Jurkat, Clone E6-1 (cell line): ENCODE measurements at regions not wholly inside any gene's neighbourhood (a gene's known extent, or its start where the extent isn't known, plus 50 kb on each side); places are given as distances from the start of the nearest gene placed in this dataset.

Experiments used
- DNase-seq: peaks from one replicate; pipeline ENCODE4 v3.0.0-alpha.2; 2011; ENCODE audit warnings: low read depth, low spot score
- H3K4me3 ChIP-seq: 2 replicates; pipeline ENCODE4 v1.5.1; 2011; ENCODE audit warnings: mild to moderate bottlenecking, low read length, control low read depth, moderate library complexity

DNA sequence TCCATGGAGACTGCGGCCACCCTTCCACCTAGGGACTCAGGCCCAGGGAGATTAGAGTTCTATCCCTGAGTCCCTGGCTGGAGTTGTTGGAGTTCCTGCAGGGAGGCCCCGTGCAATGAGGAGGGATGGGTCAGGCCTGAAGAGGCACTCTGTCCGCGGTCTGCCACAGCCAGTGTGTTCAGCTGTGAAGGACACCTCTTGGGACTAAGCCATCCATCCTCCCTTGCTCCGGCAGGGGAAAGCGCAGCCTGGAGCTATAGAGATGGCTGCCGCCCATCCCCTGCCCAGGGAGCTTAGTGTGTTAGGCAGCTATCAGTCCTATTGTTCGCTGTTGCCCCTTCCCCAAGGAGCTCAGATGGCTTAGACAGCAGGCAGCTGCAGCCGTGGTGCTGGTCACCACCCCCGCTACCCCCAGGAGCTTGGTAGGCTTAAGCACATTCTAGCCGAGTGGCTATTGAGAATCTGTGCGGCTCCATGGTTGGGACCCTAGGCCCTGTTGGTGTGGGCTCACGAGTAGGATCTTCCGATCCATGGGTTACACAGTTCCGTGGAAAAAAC is 141.3 kb downstream of the CYB561 start:
- H3K4me3 ChIP-seq: no peak overlapping the region
- no peak for DNase-seq

DNA sequence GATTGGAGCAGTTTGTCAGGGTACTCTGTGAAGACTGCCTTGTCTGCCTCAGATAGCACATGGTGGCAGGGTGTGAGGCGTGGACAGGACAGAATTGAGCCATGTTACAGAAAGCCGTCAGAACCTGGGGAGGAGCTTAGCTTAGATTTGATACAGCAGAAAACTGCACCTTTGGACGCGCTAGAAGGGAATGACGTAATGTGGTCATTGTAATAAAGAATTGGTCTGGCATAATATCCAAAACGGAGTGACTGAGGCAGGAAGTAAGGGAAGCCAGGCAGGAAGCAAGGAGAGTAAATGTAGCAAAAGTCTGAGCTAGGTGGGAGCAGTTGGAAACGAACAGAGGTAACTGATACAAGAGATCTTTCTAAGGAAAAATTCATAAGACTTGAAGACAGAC is 140.2 kb downstream of the CYB561 start:
- no peak for DNase-seq
- no peak overlapping the region for H3K4me3 ChIP-seq

DNA sequence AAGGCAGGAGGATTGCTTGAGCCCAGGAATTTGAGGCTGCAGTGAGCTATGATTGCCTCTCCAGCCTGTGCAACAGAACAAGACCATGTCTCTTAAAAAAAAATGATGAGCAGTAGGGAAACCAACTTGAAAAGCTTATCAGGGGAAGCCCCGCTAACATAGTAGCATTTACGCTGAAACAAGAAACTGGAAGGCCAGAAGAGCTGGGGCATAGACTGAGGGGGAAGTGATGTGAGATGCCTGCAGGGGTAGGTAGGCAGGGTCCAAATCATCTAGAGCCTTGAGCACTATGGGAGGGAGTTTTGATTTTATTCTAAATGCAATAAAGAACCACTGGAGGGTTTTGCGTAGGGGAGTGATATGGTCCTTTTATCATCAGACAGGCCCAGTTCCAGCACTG is 139.3 kb downstream of the CYB561 start:
- H3K4me3 ChIP-seq: no peak overlapping the region
- no peak for DNase-seq

DNA sequence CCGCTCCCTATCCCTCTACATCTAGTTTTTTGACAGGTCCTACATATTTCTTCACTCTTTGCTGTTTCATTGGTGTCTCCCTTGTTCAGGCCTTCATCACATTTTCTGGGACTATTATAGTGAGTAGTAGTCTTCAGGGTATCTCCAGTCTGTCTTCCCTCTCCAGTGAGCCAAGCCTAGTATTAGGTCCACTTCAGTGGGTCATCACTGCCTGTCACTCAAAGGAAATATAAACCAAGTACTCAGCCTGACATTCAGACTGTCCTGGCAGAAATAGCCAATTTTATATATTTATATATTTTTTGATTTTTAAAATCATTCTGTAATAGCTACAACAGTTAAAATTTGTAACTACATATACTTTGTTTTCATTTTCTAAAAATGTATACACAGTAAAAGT is 137.8 kb downstream of the CYB561 start:
- no peak for DNase-seq
- H3K4me3 ChIP-seq: no peak overlapping the region

DNA sequence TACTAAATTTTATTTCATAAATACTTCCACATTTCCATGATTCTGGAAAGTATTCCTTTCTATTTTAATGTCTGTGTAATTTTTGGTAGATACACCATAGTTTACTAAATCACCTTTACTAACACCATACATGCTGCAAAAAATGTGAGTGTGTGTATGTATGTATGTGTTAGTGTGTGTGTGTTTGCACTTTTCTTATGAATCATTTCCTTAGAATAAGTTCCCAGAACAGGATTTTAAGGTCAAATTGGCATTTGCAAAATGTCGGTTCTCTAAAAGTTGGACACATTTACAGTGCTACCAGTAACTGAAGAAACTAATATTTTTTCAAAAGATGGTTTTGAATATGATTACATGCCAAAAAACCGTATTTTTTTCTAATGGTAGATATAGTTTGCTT is 137.1 kb downstream of the CYB561 start:
- no peak for DNase-seq
- no peak overlapping the region for H3K4me3 ChIP-seq

DNA sequence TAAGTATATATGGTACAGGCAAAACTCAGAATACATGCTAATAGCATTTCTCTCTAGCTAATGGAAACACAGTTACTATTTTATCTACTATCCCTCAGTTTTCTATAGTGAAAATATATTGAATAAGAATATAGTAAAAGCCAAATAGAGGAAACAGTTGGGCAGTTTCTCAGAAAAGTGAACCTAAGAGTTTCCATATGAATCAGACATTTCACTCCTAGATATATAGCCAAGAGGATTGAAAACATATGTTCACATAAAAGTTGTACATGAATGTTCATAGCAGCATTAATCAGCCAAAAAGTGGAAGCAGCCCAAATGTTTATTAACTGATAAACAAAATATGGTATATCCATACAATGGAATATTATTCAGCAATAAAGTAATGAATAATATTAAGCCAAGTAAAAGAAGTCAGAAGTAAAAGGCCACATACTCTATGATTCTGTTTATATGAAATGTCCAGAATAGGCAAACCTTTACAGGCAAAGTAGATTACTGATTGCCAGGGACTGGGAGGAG is 134.6 kb downstream of the CYB561 start:
- H3K4me3 ChIP-seq: no peak overlapping the region
- DNase-seq: no peak

DNA sequence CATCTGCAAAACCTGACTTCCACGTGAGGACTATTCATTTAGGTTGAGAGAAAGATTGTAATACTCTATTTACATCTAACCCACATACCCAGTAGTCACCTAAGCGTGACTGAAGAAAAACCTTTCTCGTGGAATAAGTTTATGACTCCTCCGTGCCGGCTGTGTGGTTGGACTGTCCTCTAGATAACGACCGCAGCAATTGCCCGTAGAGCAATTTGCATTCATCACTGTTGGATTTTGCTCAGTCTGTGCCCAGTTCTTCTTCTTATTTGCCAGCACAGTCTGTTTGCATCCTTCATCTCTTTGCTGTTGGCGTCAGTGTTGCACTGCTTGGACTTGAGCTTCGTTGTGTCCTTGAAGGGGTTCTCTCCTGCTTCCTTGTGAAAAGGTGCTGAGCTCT is 131.3 kb downstream of the CYB561 start:
- DNase-seq: no peak
- no peak overlapping the region for H3K4me3 ChIP-seq

DNA sequence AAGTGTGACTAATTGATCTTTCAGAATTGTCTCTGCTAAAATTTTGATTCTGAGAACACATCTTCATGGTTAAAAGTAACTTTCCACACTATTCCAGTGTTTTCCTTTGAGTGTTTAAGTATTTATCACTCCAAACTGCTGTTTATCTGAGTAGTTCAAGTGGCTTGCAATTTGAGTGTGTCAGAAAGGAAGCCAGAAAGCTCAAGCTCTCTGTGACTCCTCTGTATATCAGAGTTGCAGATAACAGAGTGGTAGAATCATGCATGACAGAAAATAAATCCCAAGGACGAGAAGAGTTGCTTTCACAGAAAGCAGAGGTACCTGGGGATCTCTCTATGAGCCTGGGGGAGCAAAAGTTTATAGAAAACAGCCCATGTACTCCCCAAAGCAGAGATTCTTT is 130.0 kb downstream of the CYB561 start:
- H3K4me3 ChIP-seq: no peak overlapping the region
- DNase-seq: no peak

DNA sequence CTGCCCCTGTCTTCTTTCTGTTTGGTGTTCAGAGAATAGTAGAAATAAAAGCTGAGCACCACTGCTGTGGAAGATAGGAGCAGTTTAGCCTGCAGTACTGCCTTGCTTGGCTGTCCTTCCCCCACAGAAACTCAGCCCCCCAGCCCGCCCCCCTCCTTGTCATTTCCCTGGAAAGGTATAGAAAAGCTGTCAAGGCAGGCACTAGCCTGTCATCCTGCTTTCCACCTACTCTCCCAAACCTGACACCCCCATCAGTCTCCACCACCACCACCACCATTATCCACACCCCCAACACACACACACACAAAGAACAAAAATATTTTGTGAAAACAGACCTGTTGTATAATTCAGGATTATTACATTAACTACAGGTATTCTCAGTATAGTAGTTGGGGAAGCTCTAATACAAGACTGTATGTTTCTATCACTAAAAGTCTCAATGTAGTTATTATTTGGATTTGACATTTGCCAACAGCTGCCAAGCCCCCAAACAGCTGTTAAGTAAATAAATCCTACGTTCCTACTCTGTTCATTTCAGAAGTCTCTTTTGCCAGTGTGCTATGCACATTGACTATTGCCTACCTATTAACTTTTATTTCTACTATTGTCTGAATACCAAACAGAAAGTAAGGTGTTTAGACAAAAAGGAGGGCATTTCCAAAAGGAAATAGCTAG is 128.8 kb downstream of the CYB561 start:
- no peak for DNase-seq
- H3K4me3 ChIP-seq: no peak overlapping the region

DNA sequence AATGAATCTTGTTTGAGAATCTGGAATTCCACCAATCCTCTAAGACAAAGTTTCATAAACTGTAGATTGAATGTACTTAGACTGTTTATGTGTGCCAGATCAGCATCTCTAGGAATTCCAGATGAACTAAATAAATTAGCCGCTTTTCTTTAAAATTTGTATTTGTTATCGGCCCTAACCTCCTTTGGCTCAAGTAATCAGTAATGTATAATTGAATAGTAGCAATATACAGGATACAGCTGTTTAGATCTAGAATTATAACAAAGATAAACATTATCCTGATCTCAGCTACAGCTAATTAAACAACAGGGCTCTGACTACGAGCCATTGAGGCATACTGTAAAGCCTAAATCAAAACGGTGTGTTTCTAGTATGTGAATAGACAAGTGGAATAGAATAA is 120.3 kb downstream of the CYB561 start:
- DNase-seq: no peak
- no peak overlapping the region for H3K4me3 ChIP-seq

DNA sequence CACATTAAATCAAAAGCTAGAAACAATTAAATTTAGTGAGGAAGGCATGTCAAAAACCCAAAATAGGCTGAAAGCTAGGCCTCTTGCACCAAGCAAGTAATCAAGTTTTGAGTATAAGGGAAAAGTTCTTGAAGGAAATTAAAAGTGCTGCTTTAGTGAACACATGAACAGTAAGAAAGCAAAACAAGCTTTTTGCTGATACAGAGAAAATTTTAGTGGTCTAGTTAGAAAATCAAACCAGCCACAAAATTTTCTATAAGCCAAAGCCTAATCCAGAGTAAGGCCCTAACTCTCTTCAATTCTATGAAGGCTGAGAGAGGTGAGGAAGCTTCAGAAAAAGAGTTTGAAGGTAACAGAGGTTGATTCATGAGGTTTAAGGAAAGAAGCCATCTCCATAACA is 116.2 kb downstream of the CYB561 start:
- H3K4me3 ChIP-seq: no peak overlapping the region
- DNase-seq: no peak

DNA sequence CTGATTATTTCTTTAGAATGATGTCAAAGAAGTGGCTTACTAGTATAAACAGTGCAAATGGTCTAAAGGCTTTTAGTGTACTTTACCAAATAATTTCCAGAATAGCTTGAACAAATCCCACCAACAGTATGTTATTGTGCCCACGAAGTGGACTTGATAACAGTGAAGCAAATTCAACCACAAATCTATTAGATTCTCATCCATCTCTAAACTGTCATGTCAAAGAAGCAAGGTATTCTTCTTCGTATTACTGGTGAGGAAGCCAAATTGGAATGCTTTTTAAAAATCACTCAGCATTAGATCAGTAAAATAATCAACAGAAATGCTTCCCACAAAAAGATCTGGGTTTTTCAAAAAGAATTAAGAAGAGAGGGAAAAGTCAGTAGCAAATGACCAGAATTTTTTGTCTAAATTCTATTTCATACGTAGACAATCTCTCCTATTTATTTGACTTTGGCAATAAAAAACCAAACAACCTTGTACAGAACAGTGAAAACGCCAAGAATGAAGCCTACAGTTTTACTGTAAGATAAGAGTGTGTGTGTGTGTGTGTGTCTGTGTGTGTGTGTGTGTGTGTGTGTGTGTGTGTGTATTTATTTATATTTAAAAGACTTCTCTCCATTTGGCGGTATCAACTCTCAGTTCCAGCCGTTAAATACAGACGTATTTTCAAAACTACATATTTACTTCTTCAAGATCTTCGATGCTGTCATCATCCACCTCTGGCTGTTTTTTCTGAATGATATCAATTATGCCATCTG is 114.6 kb downstream of the CYB561 start:
- no peak overlapping the region for H3K4me3 ChIP-seq
- DNase-seq: no peak

DNA sequence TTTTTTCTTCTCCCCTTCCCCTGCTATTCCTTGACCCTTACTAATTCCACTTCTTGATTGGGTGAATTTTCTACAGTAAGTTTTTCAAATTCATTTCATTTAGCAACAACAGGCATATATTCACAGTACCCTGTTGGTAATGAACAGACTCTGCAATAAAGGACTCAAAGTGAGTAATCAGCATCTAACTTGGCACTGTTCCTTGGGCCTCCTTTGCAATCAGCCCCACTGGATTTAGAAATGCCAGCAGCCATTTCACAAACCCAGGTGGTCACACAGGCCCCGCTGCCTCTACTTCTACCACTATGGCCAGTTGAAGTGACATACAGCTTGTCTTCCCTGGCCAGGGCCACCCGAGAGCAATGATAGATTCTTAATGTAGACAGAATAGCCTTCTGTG is 113.8 kb downstream of the CYB561 start:
- no peak overlapping the region for H3K4me3 ChIP-seq
- DNase-seq: no peak

DNA sequence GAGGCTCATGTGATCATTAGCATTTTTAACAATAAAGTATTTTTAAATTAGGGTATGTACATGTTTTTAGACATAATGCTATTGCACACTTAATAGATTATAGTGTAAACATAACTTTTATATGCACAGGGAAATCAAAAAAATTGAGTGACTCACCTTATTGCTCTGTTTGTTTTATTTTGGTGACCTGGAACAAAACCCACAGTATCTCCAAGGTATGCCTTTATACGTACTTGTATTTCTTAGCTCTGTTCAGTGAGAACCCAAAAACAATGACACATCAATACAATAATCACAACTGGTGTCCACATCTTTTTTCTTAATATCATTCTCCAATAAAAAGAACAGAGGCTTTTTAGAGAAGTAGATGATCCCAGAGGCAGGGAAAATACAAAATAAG is 112.2 kb downstream of the CYB561 start:
- DNase-seq: no peak
- no peak overlapping the region for H3K4me3 ChIP-seq

DNA sequence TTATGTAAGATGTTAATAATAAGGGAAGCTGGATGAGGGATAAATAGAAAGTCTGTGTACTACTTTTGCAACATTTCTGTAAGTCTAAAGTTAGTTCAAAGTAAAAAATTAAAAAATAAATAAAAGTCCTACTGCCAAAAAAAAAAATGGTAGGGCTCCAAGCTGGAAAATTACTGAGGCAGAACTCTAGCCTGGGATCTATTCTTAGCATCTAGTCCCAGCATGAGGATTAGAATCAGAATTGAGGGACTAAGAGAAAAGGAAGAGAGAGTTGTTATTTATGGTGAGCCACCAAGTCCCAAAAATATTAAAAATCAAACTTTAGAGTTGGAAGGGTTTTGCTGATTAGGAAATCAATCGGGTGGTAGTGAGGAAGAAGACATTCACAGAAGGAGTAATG is 110.3 kb downstream of the CYB561 start:
- no peak for DNase-seq
- H3K4me3 ChIP-seq: no peak overlapping the region

DNA sequence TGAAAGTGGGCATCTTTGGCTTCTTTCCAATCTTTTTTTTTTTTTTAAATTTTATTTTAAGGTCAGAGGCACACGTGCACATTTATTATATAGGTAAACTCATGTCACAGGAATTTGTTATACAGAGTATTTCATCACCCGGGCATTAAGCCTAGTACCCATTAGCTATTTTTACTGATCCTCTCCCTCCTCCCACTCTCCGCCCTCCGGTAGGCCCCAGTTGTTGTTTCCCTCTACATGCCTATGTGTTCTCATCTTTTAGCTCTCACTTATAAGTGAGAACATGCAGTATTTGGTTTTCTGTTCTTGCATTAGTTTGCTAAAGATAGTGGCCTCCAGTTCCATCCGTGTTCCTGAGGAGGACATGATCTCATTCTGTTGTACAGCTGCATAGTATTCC is 108.5 kb downstream of the CYB561 start:
- DNase-seq: no peak
- H3K4me3 ChIP-seq: no peak overlapping the region

DNA sequence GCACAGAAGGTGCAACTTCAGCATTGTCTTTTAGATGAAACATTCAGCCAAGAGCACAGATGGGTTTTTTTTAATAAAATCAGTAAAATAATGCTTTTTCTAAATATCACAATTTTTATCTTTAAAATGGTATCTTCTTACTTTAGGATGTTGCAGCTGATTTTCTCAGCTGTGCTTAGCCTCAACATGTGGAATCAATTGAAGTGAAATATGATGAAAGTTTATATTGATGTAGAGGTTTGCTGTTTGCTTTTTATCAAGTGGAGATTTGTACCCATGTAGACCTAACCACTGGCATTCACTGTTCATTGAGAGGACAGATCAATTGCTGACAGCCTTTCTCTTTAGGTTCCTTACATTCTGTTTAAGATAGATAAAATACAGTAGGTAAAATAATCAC is 107.8 kb downstream of the CYB561 start:
- no peak overlapping the region for H3K4me3 ChIP-seq
- no peak for DNase-seq

DNA sequence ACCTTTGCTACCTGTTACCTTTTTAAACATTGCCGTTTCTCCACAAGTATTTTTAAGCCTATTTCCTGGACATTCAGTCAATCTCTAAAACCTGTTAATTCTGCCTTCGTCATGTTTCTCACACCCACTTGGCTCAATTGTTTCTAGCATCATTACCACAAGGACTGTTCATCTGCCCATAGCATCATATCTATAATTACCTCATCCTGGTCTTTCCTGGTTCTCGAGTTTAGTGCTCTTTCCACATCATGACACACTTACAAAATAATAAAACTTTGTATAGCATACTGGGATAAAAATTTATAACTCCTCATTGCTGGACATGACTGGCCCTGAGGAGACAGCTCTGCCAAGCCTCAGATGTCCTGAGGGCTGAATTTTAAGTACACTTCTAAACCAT is 104.8 kb downstream of the CYB561 start:
- no peak overlapping the region for H3K4me3 ChIP-seq
- no peak for DNase-seq

DNA sequence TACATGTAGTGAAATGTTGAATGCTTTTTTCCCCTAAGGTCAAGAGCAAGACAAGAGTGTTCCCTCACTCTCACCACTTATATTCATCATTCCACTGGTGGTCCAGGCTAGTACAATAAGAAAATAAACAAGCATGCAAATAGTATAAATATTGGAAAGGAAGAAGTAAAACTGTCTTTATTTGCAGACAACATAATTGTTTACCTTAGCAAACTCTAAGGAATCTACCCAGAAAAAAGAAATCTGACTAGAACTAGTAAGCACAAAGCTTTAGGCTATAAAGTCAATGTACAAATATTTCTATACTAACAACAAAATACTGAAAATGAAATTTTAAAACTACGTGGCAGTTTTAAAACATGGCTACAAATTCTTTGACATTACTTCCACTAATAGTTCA is 101.7 kb downstream of the CYB561 start:
- DNase-seq: no peak
- H3K4me3 ChIP-seq: no peak overlapping the region

DNA sequence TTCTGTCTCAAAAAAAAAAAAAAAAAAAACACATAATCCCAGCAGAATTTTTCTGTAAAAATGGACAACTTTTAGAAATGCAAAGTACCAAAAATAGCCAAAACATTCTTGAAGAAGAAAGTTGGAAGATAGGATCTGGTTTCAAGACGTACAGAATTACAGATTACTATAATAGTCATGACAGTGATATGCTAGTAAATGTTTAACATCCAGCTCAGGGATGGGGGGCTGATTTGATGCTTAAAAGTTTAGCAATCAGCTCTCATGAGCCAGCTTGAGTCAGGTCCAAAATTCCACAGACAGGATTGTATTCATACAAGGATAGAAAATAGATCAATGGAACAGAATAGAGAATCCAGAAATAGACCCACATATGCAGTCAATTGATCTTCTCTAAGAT is 100.5 kb downstream of the CYB561 start:
- no peak for DNase-seq
- no peak overlapping the region for H3K4me3 ChIP-seq

DNA sequence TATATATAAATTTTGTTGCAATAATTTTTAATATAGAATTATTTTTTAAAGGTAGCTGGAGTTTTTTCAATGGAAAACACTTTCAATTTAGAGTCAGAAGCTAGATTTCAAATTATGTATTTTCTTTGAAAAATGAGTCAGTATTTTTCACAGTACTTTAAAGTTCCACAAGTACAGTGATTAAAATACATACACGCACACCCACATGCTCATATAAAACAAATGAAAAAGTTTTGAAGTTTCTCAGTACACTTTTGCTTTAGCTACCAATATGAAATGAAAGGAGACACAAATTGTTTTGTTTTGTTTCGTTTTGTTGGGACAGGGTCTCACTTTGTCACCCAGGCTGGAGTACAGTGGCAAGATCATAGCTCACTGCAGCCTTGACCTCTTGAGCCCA is 98.6 kb downstream of the CYB561 start:
- H3K4me3 ChIP-seq: no peak overlapping the region
- DNase-seq: no peak
